ENCODE measurements at regions not wholly inside any gene's neighbourhood (a gene's known extent, or its start where the extent isn't known, plus 50 kb on each side); places are given as distances from the start of the nearest gene placed in this dataset.
"Not testable (repeated sequence)": the region's sequence is repeated elsewhere in the genome, so short reads cannot be mapped to it uniquely, and the experiment has no call there.

DNA sequence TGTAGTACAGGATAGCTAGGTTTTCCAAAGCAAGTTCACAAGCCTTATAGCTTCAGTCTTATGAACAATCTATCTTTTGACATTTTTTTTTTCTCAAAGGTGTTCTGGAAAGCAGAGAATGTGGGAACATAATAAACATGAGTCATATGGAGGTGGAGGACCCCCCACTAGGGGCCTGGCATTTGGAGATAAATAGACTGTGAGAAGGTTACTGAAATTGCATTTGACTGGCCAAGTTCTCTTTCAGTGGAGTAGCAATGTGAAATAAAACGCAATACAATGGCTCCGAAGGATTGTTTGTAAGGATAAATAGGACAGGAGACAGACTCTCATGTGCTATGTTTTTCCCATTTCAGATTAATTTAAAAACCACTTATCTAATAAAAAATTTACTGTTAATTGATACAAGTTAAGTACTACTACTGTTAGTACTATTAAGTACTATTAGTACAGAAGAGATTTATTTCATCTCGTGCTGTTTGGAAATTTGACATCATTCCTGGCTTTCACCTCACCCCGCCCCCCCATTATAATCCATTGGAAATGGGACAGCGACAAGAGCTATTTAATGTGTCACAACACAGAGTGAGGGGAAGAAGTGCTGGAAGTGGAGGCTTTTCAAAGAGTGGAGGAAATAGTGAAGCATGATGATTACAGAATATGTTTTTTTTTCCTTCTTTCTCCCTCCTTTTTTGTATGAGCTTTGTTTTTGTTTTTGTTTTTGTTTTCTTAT, 122.6 kb upstream of the ID4 start:
- DNase-seq (ENCODE audit: low spot score), result no peak

DNA sequence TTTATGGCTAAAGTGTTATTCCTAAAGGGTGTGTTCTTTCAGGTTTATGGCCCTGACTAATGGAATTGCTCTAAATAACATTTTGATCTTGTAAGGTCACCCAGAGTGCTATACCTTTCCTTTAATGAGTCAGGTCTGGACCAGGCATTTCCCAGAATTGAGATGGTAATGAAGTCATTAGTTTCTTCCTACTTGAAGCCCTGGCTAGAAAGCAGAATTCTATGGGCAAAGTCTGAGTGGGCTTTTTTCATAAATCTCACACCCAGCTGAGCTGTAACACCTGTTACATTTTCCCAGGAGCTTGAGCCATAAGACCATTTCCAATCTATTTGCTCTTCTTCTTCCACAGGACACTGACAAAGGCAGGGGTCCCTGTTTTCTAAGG, 122.0 kb upstream of the ID4 start:
- no peak for DNase-seq (ENCODE audit: low spot score)

DNA sequence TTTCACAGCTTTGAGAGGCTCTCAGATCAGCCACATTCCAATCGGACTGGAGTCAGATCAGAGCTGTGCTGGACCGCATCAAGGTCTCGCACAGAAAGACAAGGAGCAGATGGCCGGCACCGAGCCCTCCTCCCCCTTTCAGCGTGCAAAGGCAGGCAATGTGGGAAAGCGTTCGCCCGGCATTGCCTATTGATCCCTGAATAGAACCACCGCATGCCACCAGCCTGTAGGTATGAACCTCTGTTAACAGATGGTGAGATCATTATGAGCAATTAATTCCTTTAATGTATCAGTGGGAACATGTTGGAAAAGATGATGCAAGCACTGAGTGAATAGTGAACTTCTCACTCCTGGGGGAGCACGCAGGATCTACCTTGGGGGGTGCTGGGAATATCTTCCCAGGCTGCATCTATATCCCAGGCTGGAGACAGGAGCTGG, 117.5 kb upstream of the ID4 start:
- DNase-seq (ENCODE audit: low spot score), result no peak

DNA sequence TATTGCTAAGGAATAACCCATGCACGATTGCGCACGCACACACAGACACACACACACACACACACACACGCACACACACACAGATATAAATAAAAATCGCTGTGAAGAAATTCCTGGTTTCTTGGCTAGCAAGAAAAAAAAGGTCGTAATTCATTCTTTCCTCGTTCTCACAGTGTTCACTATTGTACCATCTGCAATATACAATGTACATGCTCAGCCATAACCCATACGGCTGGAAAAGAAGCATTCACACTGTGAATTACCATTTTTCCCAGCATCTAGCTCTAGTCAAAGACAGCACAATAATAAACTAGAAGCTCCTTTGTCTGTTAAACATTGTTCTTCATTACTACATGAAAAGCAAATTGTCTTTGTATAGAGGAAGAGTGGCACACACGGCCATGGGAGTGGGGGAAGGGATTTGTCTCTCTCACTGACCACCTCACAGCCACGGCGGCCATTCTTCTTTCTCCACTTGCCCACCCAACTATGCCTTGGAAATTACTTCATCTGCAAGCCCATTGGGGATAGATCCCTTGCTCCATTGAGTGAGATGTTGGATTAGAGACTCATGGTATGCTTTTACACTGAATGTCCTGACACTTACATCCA, 115.3 kb upstream of the ID4 start:
- DNase-seq (ENCODE audit: low spot score), result no peak

DNA sequence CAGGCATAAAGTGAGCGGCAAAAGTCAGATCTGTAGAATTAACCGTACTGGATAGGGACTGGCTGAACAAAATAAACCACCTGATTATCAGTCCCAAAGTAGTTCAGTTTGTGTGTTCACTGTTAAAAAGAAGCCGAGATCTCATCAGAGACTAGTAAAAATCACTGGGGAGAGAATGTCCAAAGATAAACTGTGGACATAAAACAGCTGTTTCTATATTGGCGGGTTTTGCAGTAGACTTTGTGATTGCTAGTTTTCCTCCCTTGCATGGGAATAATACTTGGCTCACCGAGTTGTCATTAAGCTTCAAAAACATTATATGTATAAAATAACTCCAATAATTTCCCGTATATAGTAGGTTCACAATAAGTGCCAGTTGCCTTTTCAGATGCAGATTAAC, 114.2 kb upstream of the ID4 start:
- no peak for DNase-seq (ENCODE audit: low spot score)

DNA sequence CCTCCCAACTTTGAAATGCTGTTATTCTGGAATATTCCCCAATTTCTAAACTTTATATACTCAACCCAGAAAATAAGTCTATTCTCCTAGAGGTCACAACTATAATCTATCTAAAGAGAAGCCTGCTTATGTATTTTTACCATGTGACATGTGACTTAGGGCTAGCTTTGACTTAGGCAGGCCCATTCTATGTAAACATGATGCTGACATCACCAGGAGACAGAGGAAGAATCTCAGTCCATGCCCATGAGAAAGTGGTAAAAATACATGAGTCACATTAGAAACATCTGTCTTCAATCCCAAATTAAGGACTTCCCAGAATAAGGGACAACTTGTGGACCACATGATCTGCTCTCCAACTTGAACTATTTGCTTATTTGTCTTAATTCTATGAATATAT, 113.6 kb upstream of the ID4 start:
- no peak for DNase-seq (ENCODE audit: low spot score)

DNA sequence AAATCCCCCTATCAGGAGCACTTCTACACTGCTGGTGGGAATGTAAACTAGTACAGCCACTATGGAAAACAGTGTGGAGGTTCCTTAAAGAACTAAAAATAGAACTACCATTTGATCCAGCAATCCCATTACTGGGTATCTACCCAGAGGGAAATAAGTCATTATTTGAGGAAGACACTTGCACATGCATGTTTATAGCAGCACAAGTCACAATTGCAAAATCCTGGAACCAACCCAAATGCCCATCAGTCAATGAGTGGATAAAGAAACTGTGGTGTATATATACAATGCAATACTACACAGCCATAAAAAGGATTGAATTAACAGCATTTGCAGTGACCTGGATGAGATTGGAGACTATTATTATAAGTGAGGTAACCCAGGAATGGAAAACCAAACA, 111.7 kb upstream of the ID4 start:
- DNase-seq (ENCODE audit: low spot score), result not testable (repeated sequence)

DNA sequence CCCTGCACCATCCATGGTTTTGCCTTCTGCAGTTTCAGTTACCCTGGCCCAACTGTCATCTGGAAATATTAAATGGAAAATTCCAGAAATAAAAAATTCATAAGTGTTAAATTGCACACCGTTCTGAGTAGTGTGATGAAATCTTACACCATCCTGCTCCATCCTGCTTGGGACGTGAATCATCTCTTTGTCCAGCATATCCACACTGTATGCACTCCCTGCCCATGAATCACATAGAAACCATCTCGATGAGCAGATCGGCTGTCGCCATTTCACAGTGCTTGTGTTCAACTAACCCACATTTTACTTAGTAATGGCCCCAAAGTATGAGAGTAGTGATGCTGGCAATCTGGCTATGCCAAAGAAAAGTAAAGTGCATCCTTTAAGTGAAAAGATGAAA, 105.9 kb upstream of the ID4 start:
- DNase-seq (ENCODE audit: low spot score), result no peak

DNA sequence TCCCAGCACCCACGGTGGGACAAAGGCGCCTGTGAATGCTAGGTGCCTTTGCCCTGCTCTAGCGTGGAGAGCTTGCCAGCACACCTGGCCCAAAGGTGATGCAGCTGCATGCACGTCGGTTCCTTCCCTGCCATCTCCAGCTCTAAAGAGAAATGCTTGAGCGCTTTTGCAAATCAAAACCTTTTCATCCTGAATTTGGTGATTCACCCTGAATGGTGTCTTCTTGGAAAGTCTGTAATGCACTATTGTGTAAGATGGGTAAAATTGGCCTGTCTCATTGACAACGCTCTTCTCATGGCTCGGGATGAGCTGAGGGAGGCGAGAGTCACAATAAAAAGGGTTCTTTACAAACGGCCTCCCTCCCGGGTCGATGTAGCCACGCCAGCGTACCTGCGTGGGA, 103.1 kb upstream of the ID4 start:
- no peak for DNase-seq (ENCODE audit: low spot score)

DNA sequence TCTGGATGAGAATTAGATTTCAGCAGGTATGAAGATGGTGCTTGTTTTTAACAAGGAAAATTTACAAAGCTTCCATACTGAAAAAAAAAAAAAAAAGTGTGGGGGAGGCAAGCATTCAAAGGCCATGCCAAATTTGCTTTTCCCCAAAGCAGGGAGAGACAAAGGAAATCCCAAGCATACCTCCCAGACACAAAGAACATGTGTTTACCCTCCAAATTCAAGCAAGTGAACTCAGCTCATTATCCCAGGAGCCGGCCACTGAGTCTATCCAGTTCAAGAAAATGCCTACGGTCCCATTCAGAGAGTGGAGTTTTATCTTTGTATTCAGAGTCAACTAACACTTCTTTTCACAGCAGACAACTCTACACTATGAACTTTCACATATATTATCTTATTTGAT, 102.7 kb upstream of the ID4 start:
- no peak for DNase-seq (ENCODE audit: low spot score)

DNA sequence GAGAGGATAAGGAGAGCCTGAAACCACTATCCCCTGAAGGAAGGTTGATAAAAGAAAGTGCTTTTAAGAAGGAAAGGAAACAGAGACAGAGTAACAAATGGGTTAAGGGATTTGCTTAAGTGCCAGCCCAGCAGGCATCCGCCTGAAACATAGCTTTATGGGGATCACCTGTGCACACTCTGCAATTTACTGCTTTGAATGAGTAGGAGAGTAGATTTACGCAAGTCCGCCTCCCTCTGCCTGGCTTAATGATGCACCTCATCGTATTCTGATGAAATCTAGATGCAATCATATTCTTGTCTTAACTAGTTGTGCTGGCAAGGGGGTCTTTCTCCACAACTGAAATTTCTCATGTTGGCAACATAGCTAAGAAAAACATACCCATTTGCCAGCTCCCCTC, 101.1 kb upstream of the ID4 start:
- no peak for DNase-seq (ENCODE audit: low spot score)

DNA sequence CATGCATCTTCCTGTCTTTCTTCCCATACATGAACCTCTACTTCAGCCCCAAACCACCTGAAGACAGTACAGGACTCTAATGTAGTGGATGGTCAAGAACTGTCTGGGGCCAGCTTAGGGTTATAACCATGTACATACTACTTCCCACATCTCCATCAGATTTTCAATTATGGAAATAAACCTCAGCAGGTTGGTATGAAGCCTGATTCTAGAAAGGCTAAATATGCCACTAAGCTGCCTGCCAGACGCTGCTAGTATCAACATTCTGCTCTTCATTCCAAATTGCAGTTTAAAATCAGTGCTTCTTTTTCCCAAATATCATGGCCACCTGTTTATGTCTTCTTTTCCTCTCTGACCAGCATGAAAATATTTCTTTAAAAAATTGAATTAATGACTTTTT, 99.2 kb upstream of the ID4 start:
- no peak for DNase-seq (ENCODE audit: low spot score)

DNA sequence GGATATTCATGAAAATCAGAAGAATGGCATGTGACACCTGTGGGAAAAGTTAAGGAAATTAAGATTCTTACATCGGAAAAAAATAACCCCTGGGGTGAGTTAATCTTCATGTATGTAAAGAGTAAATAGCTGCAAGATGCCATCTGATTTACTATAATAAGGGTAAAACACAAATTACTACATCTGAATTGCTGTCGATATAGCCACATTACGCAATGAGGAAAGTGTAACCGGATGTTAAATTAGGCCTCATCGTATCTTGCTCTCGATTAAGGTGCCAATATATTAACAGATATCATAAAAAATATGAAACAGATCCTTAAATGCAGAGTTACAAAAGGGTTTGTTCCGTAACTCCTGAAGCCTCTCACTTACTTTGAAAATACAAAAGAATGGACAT, 87.4 kb upstream of the ID4 start:
- no peak for DNase-seq (ENCODE audit: low spot score)

DNA sequence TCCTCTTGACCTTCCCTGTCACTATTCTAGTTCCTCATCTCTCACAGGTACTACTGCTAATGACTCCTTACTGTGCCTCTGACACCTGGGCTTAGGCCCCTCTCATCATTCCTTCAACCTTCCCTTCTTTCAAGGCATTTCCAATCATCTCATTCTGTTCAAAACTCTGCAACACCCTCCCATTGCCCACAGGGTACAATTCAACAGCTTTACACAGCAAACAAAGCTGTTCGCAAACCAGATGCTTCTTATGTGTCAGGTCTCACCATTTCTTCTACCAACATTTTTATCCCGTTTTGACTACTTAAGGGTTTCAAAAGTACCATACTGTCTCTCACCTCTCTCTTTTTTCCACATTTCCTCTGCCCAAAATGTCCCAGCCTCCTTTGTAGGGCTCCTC, 84.4 kb upstream of the ID4 start:
- no peak for DNase-seq (ENCODE audit: low spot score)

DNA sequence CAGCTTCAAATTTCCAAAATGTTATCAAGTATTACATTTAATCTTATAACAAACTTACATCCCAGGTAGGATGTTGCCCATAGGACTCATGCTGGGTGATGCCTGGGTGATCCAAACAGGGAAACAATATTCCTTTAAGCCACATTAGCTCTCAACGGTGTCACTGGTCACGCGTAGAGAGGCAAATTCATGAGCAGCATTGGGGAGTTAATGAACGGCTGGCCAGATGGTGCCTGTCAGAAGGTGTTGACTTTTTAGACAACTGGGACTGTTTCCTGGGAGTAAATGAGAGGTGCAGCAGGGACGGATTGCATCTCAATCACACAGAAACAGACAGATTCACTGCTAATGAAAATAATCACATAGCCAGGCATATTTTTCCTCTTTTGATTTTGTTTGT, 83.3 kb upstream of the ID4 start:
- no peak for DNase-seq (ENCODE audit: low spot score)

DNA sequence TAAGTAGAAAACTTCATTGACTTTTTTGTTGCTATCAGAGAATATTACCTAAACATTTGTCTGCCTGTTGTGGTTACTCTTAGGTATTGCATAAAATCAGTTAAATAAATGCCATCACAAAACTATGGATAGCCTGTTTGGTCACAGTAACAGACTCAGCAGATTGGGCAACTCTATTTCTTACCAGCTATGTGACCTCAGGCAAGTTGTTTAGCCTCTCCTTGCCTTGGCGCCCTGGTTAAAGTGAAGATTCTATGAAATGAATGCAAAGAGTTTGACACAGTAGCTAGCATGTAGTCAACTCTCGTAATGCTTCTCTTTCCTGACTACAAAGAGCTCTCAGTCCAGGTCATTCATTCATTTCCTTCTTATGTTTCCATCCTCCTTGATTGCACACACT, 82.5 kb upstream of the ID4 start:
- DNase-seq (ENCODE audit: low spot score), result no peak

DNA sequence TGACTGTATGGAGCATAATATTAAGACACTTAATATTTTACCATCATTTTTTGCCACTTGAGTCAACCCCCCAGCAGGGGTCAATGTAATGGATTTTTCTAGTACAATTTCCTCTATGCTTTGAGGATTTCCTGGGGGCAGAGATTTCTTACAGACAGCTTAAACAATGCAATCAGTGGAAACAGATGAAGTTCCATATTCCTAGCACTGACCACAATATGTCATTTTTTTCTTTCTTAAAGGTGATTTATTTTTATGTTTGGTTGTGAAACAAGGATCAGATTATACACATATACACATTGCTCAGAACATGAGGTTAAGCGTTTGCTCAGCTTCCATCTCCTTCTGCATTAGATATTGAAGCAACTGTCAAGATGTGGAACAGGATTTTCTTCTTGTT, 82.0 kb upstream of the ID4 start:
- no peak for DNase-seq (ENCODE audit: low spot score)

DNA sequence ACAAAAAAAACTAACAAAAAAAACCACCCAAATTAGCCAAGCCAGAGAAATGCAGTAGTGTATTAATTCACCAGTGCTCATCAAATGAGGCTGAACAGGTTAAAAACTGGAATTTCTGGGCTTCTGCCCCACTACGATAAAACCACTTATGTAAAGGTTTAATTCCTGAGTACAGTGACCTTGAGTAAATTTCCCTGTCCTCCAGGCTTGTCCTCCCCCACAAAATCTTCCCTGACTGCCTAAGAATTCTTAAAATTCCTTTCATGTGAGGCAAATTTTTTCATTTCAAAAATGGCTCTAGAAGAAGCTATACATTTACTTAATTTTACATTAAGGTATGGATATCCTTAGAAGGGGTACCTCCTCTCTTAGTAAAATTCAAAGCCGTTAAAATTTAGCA, 80.1 kb upstream of the ID4 start:
- DNase-seq (ENCODE audit: low spot score), result no peak

DNA sequence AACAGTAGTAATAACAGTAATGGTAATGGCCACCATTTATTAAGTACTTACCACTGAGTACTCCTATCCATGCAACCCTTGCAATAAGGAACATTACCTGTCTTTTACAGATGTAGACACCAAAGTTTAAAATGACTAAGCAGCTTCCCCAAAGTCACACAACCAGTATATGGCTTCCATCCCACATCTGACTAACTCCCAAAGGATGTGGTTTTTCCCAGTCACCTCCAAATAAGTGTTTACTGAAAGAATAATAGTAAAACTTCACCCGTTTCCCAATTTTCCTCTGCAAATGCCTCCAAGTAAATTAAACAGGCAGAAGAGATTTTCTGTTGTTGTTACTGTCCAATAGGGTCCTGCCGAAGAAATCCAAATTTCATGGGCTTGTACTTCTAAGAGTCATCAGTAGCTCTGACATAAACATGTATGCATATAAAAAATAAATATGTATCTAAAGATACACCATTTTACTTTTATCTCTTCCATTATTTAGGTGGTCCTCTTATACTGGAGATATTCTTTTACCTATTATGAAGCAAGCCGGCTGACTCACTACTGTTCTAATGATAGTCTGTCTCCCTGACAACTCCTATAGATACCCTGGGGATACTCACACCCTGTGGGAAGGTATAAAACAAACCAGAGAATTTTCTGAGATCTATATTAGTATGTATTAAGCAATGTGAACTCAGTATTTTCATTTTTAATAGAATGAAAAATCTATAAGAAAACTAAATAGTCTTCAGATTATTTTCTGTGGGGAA, 77.9 kb upstream of the ID4 start:
- DNase-seq (ENCODE audit: low spot score), result no peak

DNA sequence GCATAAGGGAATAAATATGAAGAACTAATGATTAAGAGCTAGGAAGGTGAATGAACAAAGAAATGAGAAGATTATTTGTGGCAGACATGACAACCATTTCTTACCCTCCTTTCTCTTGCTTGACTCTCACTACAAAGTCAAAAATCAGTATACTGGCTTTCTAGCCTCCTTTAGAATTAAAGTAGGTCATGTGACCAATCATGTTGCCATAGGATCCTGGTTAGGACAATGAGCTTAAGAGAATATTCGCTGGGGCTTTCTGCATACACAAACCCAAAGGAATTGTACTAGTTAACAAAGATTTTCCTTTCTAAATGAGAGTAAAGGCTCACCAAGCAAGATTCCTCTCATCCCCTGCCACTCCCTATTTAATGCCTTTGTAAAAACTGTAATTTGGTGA, 76.0 kb upstream of the ID4 start:
- DNase-seq (ENCODE audit: low spot score), result no peak

DNA sequence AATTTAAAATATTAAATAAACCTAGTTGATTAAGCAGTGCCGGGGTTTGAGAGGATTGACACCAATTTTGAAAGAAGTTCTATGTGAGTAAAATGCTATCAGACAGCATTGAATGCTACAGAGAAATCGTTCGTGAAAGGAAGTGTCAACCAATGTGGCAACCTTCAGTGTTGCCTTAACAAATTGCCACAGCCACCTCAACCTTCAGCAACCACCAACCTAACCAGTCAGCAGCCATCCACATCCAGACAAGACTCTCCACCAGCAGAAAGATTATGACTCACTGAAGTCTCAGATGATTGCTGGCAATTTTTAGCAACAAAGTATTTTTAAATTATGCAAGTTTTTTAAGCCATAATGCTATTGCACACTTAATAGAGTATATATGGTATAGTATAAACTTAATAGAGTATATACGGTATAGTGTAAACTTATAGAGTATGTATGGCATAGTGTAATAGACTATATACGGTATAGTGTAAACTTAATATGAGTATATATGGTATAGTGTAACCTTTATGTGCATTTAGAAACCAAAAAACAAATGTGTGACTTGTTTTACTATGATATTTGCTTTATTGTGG, 65.3 kb upstream of the ID4 start:
- no peak for DNase-seq (ENCODE audit: low spot score)

DNA sequence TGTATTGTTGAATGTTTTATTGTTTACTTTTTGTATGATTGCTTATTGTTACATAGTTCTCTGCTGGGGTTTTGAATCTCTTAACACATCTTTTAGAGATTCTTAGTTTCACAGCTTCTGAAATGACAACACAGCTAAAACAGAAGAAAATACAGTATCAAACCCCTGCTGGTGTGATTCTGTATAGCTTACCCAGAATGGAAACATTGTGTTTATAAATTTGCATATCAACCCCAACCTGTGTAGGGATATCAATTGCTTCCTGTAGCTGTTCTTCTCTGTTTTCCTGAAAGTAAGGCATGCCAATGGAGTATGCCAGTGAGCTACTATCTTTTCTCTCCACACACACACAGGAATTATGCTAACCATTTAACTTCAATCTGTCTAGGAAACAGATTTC, 64.3 kb upstream of the ID4 start:
- no peak for DNase-seq (ENCODE audit: low spot score)
